ENCODE measurements at regions not wholly inside any gene's neighbourhood (a gene's known extent, or its start where the extent isn't known, plus 50 kb on each side); places are given as distances from the start of the nearest gene placed in this dataset.

- DNase-seq: no peak
- no peaks in the 10 kb centered on the region for H3K36me3 ChIP-seq
- peaks cover 0 to 6% of the 10 kb centered on the region in 2 donors for H3K9me3 ChIP-seq
- H3K4me1 ChIP-seq: peaks cover 0 to 5% of the 10 kb centered on the region in 2 donors
- intact Hi-C loops (cut with DNase I): no loop called here
- no peak overlapping the region for H3K4me3 ChIP-seq
- ATAC-seq: no peak
- H3K27me3 ChIP-seq: no peaks in the 10 kb centered on the region
- no peak overlapping the region for H3K27ac ChIP-seq
- TF ChIP-seq CTCF (IDR thresholded peaks at IDR 0.05): no peak
Observed at GRCh38 chr3:135867911-135868310, 97.6 kb upstream of the PPP2R3A start.

- H3K27ac ChIP-seq: no peak overlapping the region
- H3K27me3 ChIP-seq: no peaks in the 10 kb centered on the region
- no peak for ATAC-seq
- no peak overlapping the region for H3K4me3 ChIP-seq
- no peak for DNase-seq
- peaks cover 0 to 5% of the 10 kb centered on the region in 2 donors for H3K4me1 ChIP-seq
- H3K36me3 ChIP-seq: no peaks in the 10 kb centered on the region
- TF ChIP-seq CTCF (IDR thresholded peaks at IDR 0.05): no peak
- peaks cover 0 to 14% of the 10 kb centered on the region in 2 donors for H3K9me3 ChIP-seq
- intact Hi-C loops (cut with DNase I): no loop called here
Observed at GRCh38 chr3:135868801-135869200, 96.7 kb upstream of the PPP2R3A start.

DNA sequence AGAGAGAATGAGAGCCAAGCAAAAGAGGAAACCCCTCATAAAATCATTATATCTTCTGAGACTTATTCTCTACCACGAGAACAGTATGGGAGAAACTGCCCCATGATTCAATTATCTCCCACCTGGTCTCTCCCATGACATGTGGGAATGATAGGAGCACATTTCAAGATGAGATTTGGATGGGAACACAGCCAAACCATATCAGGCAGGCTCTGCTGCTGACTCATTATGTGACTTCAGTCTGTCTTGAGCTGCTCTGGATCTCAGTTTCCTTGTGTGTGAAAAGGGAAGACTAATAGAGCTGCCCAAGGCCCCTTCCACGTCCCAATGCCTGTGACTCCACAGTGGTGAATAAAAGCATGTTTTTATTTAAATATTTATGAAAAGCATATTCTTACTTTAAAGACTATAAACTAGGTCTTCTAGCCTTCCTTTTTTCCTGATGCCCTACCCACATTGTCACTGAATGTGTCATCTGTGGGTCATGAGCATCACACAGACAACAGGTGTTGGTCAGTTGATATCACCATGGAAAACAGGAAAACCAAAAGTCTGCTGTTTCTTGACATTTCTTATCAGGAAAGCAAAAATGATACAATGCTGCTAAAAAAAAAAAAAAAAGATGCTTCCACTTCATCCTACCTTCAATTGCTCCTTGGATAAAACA, 96.0 kb upstream of the PPP2R3A start:
- no peak for ATAC-seq
- intact Hi-C loops (cut with DNase I): no loop called here
- TF ChIP-seq CTCF (IDR thresholded peaks at IDR 0.05): no peak
- DNase-seq: no peak
- H3K4me1 ChIP-seq: peaks cover 0 to 5% of the 10 kb centered on the region in 2 donors
- no peaks in the 10 kb centered on the region for H3K36me3 ChIP-seq
- H3K27ac ChIP-seq: no peak overlapping the region
- H3K9me3 ChIP-seq: peaks cover 0 to 21% of the 10 kb centered on the region in 2 donors
- no peaks in the 10 kb centered on the region for H3K27me3 ChIP-seq
- no peak overlapping the region for H3K4me3 ChIP-seq

GRCh38 chr3:135871311-135871710, 94.2 kb upstream of the PPP2R3A start:
- no peak overlapping the region for H3K4me3 ChIP-seq
- intact Hi-C loops (cut with DNase I): no loop called here
- no peaks in the 10 kb centered on the region for H3K4me1 ChIP-seq
- no peak for DNase-seq
- peaks cover 0 to 30% of the 10 kb centered on the region in 2 donors for H3K9me3 ChIP-seq
- TF ChIP-seq CTCF (IDR thresholded peaks at IDR 0.05): no peak
- no peaks in the 10 kb centered on the region for H3K27me3 ChIP-seq
- ATAC-seq: no peak
- no peaks in the 10 kb centered on the region for H3K36me3 ChIP-seq
- H3K27ac ChIP-seq: no peak overlapping the region

GRCh38 chr3:135874035-135874434, 91.5 kb upstream of the PPP2R3A start:
- H3K27me3 ChIP-seq: no peaks in the 10 kb centered on the region
- H3K27ac ChIP-seq: no peak overlapping the region
- no peak for DNase-seq
- no peak for TF ChIP-seq CTCF (IDR thresholded peaks at IDR 0.05)
- H3K4me1 ChIP-seq: no peaks in the 10 kb centered on the region
- H3K9me3 ChIP-seq: peaks cover 0 to 35% of the 10 kb centered on the region in 2 donors
- intact Hi-C loops (cut with DNase I): no loop called here
- no peak for ATAC-seq
- H3K36me3 ChIP-seq: no peaks in the 10 kb centered on the region
- H3K4me3 ChIP-seq: no peak overlapping the region
